GM18858 (cell line): ENCODE measurements at regions not wholly inside any gene's neighbourhood (a gene's known extent, or its start where the extent isn't known, plus 50 kb on each side); places are given as distances from the start of the nearest gene placed in this dataset.

Source experiments
- ATAC-seq: cut with Tn5 transposase; IDR thresholded peaks from one replicate; pipeline ENCODE4 v1.9.1; 2021; ENCODE audit not compliant: unreplicated experiment

DNA sequence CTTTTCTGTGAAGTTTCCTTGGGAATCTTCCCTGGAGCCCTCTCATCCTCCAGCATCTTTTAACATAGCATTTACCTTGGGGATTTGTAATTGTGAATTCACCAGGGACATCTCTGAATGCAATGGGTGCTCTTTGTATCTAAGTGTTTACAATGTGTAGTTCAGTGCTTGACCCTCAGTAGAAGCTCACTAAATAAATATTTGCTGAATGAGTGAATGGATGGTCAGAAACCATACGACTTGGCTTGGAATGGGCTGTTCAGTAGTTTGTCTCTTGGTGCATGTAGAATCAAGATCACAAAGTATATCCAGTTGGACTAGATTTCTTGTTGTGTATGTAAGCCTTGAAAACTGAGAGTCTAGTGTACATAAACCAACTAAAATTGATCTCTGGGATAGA lies 81.8 kb upstream of the MEF2C start:
- no peak for ATAC-seq

- no peak for ATAC-seq
Measured at GRCh38 chr5:88957013-88957412, 74.0 kb upstream of the MEF2C start.

- no peak for ATAC-seq
Measured at GRCh38 chr5:88956416-88956815, 73.4 kb upstream of the MEF2C start.

- ATAC-seq = no peak
Measured at GRCh38 chr5:88955403-88955802, 72.4 kb upstream of the MEF2C start.

DNA sequence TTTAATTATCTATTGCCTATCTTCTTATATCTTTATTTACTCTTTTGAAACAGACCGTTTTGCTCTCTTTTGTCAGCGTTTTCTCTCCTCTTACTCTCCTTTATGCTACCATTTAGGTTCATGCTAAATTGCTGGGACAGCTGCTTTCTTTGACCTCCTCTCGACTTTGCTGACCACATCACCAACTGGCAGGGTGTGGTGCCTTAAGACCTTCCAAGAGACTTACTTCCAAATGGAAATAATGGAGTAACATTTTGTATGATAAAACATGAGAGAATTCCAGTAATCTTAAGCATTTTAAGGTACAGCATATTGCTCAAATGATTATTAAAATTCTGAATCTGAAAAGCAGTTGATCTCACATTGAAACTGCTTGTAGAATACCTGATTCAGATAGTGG lies 71.5 kb upstream of the MEF2C start:
- ATAC-seq = no peak

GRCh38 chr5:88952996-88953643 lies 70.1 kb upstream of the MEF2C start:
- ATAC-seq = peak; percentile 34

DNA sequence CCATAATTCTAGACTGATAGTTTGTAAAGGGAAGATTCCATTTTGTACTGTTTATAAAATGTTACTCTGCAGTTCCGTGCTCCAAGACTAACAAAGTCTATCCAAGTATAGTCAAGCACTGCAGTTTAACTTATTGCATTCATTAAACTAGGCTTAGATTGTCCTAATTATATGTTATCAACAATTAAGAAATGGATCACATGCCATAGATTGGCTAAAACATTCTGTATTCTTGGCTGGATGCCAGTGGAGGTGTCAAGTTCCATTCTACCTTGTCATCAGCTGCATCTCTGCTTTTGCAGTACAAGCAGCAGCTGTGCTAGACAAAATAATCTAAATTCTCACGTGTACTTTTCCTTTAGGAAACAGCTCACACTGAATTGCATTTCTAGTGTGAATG lies 69.4 kb upstream of the MEF2C start:
- no peak for ATAC-seq

DNA sequence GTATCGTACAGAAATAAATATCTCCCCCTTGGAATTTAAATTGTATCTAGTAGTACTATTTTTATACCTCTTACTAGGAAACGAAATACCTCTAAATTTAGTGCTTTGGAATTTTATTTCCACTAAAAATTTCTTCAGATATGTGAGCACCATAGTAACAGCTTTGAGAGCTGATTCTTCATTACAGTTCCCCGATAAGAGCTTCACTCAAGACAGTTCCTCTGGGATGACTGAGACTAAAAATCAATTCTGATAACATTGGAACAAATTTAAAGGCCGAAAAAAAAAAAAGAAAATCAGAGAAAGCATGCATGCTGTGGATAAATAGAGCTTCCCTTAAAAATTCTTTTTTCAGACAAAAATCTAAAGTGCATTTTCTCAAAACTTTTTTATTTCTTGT lies 68.5 kb upstream of the MEF2C start:
- no peak for ATAC-seq

DNA sequence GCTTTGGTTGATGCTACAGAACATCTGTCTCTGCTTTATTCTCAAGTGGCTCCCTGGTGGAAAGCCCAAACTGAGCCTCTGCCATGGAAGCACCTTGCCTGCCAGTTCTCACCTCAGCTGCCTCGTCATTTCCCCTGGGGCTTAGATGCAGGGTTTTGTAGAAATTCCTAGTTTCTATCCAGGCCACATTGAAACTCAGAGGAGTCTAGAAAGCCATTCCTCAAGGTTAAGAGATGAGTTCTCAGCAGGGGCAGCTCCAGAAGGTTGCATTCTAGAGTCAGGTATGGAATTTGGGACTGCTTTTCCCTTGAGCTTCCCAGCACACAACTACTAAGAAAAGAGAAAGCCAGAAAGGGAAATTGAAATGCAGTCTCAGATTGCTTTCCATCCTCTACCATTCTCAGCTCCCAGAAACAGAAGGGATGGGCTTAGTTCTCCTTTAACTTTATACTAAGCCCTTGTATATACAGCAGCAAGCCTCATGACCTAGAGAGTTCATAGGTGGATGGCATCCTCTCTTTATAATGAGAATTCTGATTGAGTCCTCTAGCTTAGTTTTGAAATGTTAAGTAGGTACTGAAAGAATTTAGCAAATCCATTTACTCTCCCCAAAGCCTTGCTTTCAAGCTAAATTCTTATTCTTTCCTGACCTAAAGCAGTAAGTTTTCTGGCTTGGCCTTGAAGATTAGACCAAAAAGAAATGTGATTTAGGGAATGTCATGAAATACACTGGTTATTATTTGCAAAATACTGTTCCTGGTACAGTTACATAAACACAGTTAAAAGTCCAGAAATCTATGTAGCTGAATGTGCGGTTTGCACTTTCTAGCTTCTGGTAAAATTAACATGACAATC lies 66.0 kb upstream of the MEF2C start:
- ATAC-seq = no peak

DNA sequence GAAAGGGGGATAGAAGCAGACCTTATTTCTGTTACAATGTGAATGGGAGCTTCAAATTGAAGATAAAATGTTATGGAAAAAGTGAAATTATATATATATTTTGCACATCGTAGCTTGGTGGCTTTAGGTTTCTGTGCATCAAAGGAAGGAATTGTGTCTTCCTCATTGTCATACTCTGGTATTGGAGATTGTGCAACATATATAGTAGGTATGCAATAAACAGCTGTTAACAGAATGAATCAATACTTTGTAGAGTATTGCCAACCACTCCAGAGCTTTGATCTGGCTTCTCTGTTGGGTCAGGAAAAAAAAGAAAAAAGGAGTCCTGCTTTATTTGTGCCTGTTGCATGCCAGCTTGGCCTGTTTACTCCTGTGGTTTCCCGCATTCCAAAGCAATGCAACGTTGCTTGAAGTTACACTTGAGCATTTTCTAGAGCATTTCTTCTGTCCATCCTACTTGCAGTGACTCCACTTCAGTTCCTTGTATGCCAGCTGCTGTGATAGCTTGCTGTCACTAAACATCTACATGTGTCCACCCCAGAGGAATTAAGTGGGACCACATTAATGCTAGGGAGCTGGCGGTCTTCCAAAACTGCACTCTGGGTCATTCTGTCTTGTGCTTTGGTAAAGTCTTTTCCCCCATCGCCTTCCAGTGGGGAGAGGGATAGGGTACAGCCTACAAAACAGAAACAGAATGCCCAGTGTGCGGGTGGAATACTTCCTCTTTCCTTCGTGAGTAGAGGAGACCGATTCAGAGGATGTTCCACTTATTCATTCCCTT lies 62.0 kb upstream of the MEF2C start:
- no peak for ATAC-seq

DNA sequence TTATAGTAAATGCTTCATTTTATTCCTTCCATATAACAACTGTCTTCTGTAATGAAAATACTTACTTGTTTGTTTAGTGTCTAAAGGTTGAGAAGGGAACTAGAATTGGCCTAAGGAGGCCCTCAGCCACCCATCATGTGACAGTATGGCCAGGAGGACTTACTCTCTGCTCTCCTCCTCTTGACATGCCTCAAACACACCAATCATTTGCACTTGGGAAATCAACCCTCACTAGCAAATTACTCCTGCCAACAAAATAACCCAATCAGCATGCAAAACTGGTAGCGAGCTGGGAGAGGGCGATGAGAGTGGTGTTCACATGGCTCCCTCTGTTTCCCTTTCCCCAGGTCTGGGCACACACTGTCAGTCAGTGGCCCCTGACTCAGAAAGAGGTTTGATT lies 58.6 kb upstream of the MEF2C start:
- ATAC-seq = no peak

DNA sequence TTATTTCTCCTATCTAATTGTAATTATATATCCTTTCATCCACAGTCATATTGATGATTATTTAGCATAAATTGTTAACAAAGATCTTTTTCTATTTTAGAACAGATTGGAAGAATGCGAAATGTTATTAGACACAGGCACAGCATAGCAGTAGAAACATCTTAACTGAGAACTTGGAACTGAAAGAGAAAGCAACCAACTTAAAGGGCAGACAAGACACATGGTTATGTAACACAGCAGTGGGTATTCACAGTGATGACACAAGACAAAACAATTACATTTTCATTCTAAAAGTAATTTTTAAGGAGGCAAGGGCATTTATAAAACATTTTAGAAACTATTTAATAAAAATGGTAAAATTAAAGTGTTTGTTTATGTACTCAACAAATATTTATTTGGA lies 57.7 kb upstream of the MEF2C start:
- peak; percentile 93 for ATAC-seq

GRCh38 chr5:88939300-88939699 lies 56.3 kb upstream of the MEF2C start:
- no peak for ATAC-seq

GRCh38 chr5:88938488-88938887 lies 55.5 kb upstream of the MEF2C start:
- no peak for ATAC-seq

DNA sequence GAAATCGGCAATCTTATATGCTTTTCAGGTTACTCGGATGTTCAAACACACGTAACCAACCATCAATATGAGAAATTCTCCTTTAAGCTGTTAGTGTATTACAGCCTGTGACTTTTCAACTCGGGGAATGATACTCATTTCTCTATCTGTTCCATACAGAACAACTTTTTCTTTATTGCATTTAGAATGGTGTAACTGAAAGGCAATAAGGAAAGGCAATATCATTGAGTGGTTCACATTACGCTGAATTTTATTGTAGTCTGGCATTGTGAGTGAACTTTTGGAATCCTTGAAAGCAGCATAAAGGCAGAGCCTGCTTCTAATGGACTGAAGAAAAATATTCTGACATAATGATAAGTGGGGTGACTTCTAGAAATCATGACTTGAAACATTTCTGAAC lies 54.4 kb upstream of the MEF2C start:
- ATAC-seq = no peak

- ATAC-seq = no peak
Measured at GRCh38 chr5:88934439-88934838, 51.5 kb upstream of the MEF2C start.
